ENCODE measurements at regions not wholly inside any gene's neighbourhood (a gene's known extent, or its start where the extent isn't known, plus 50 kb on each side); places are given as distances from the start of the nearest gene placed in this dataset.

DNA sequence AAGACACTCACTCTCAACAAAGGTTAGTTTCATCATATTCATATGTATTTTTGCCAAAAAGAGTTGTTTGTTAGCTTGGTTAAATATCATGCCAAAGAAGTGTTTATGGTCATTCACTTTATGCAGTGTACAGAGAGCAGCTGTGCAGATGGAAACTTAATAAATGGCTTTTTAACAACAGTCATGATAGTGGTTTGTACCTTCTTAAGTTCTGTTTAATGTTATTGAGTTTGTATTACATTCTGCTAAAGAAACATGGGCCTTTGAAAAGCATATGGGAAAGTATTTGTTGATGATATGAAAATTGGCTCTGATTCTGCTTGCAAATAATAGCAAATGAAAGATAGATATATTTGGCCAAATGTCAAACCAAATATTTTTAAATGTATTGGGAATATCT is 607.3 kb downstream of the NCAM2 start:
- Mint-ChIP-seq H3K27me3 (ENCODE audit: unreplicated experiment) (no peaks in the 10 kb centered on the region), H3K4me3 (ENCODE audit: low read depth, unreplicated experiment) (no peak overlapping the region), H3K4me1 (ENCODE audit: low read depth, unreplicated experiment) (no peaks in the 10 kb centered on the region), H3K27ac (ENCODE audit: unreplicated experiment) (no peak overlapping the region), H3K36me3 (ENCODE audit: insufficient read depth, unreplicated experiment) (no peaks in the 10 kb centered on the region), H3K9me3 (ENCODE audit: low read depth, unreplicated experiment) (peaks cover 15% of the 10 kb centered on the region)
- TF ChIP-seq, protein P1, sequence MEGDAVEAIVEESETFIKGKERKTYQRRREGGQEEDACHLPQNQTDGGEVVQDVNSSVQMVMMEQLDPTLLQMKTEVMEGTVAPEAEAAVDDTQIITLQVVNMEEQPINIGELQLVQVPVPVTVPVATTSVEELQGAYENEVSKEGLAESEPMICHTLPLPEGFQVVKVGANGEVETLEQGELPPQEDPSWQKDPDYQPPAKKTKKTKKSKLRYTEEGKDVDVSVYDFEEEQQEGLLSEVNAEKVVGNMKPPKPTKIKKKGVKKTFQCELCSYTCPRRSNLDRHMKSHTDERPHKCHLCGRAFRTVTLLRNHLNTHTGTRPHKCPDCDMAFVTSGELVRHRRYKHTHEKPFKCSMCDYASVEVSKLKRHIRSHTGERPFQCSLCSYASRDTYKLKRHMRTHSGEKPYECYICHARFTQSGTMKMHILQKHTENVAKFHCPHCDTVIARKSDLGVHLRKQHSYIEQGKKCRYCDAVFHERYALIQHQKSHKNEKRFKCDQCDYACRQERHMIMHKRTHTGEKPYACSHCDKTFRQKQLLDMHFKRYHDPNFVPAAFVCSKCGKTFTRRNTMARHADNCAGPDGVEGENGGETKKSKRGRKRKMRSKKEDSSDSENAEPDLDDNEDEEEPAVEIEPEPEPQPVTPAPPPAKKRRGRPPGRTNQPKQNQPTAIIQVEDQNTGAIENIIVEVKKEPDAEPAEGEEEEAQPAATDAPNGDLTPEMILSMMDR (IDR thresholded peaks at IDR 0.05; ENCODE audit: unreplicated experiment): no peak
- intact Hi-C loops (cut with micrococcal nuclease; ENCODE audit: unreplicated experiment): no loop called here
- no peak for DNase-seq
- CTCF ChIA-PET: no interaction called here
- BruUV-seq (replicated peaks): no TSS peak

DNA sequence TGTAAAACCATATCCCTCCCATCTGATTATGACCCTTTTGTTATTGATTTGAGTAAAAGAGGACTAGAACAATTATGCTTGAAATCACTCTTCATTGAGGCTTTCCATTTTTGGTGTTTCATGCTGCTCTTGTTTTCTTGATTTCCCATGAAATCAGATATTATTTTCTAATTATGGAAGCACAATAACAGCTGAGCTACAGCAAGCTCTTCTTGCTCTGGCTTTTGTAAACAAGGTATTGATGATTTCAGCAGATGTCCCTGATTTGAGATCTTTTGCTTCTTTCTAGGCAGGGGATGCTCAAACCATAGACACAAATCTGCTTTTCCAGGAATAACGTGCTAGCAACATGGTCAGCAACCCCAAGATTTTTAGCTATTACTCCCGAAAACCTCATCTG is 607.8 kb downstream of the NCAM2 start:
- intact Hi-C loops (cut with micrococcal nuclease; ENCODE audit: unreplicated experiment): no loop called here
- no peaks in the 10 kb centered on the region for H3K27me3 Mint-ChIP-seq (ENCODE audit: unreplicated experiment)
- TF ChIP-seq, protein P1 (IDR thresholded peaks at IDR 0.05; ENCODE audit: unreplicated experiment): no peak
- H3K27ac Mint-ChIP-seq (ENCODE audit: unreplicated experiment): no peak overlapping the region
- CTCF ChIA-PET: no interaction called here
- no peak for DNase-seq
- no TSS peak for BruUV-seq (replicated peaks)
- H3K4me1 Mint-ChIP-seq (ENCODE audit: low read depth, unreplicated experiment): no peaks in the 10 kb centered on the region
- H3K9me3 Mint-ChIP-seq (ENCODE audit: low read depth, unreplicated experiment): peaks cover 15% of the 10 kb centered on the region
- no peaks in the 10 kb centered on the region for H3K36me3 Mint-ChIP-seq (ENCODE audit: insufficient read depth, unreplicated experiment)
- H3K4me3 Mint-ChIP-seq (ENCODE audit: low read depth, unreplicated experiment): no peak overlapping the region

DNA sequence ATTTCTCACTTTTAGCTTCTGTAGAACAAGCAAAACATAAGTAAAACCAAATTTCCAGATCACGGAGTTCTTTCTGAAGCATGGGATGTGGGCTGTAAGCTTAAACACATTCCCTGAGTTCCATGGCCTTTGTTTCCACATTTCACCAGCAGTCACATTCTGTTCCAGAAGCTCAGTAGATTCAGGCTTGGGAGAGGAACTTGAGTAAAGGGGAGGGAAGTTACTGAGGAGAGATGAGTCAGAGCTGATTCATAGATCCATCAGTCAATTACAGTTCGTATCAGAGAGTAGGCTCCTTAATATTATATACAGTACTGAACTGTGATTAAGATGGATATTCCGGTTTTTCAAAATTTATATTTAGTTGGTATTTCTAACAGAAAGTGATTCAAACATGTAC is 614.3 kb downstream of the NCAM2 start:
- TF ChIP-seq, protein P1 (IDR thresholded peaks at IDR 0.05; ENCODE audit: unreplicated experiment): no peak
- Mint-ChIP-seq H3K4me1 (ENCODE audit: low read depth, unreplicated experiment) (no peaks in the 10 kb centered on the region), H3K4me3 (ENCODE audit: low read depth, unreplicated experiment) (no peak overlapping the region), H3K9me3 (ENCODE audit: low read depth, unreplicated experiment) (peaks cover 11% of the 10 kb centered on the region), H3K36me3 (ENCODE audit: insufficient read depth, unreplicated experiment) (no peaks in the 10 kb centered on the region), H3K27me3 (ENCODE audit: unreplicated experiment) (no peaks in the 10 kb centered on the region), H3K27ac (ENCODE audit: unreplicated experiment) (no peak overlapping the region)
- no peak for DNase-seq
- CTCF ChIA-PET: no interaction called here
- BruUV-seq (replicated peaks): no TSS peak
- intact Hi-C loops (cut with micrococcal nuclease; ENCODE audit: unreplicated experiment): no loop called here

DNA sequence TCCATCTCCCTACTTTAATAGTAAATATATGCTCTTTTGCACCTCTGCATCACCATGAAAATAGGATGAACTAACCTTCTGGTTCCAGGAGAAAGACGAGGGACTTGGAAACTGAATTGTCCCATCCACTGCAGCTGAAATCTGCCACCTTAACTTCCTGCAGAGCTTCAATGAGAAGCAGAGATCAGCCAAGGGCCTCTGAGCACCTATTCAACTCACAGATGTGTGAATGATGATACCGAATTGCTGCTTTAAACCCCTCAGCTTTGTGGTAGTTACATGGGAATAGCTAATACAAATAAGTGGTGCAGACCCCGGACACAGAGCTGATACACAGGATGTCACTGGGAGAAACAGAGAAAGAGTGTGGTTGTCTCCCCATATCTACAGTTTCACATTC is 616.8 kb downstream of the NCAM2 start:
- Mint-ChIP-seq H3K4me1 (ENCODE audit: low read depth, unreplicated experiment) (no peaks in the 10 kb centered on the region), H3K4me3 (ENCODE audit: low read depth, unreplicated experiment) (no peak overlapping the region), H3K27ac (ENCODE audit: unreplicated experiment) (no peak overlapping the region), H3K27me3 (ENCODE audit: unreplicated experiment) (no peaks in the 10 kb centered on the region), H3K9me3 (ENCODE audit: low read depth, unreplicated experiment) (peaks cover 2% of the 10 kb centered on the region), H3K36me3 (ENCODE audit: insufficient read depth, unreplicated experiment) (no peaks in the 10 kb centered on the region)
- TF ChIP-seq, protein P1 (IDR thresholded peaks at IDR 0.05; ENCODE audit: unreplicated experiment): no peak
- no TSS peak for BruUV-seq (replicated peaks)
- DNase-seq: no peak
- CTCF ChIA-PET: no interaction called here
- intact Hi-C loops (cut with micrococcal nuclease; ENCODE audit: unreplicated experiment): no loop called here

Data from Calu3 (cell line).